ENCODE measurements at regions not wholly inside any gene's neighbourhood (a gene's known extent, or its start where the extent isn't known, plus 50 kb on each side); places are given as distances from the start of the nearest gene placed in this dataset.
"Not testable (repeated sequence)": the region's sequence is repeated elsewhere in the genome, so short reads cannot be mapped to it uniquely, and the experiment has no call there.

DNA sequence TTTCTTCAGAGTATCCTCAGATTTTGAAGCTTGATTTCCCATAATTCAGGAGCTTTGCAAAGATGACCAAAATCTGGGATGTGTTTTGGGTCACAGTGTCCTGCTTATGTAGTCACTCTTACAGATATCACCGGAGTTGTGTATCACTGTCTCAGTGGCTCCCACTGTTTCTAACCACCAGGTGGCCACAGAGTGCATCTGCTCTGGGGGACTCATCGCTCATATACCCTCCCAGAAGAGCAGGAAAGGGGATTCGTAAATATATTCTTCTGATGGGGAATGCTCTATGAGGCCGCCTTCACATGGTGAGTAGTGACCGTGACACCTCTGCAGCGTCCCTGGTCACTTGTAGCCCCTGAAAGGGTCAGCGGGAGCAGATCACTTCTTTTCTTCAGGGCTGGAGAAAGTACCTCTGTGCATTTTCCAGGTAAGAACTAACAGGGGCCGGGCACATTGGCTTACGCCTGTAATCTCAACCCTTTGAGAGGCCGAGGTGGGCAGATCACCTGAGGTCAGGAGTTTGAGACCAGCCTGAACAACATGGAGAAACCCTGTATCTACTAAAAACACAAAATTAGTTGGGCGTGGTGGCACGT is 249.4 kb upstream of the NOTCH2NLA start:
- peak; percentile 31 to 70 (median 54) for TF ChIP-seq CTCF (IDR thresholded peaks at IDR 0.05)
- not testable (repeated sequence) for TF ChIP-seq POLR2A (IDR thresholded peaks at IDR 0.05)

All from adrenal gland (tissue), 5 donors.